ENCODE measurements at regions not wholly inside any gene's neighbourhood (a gene's known extent, or its start where the extent isn't known, plus 50 kb on each side); places are given as distances from the start of the nearest gene placed in this dataset.

DNA sequence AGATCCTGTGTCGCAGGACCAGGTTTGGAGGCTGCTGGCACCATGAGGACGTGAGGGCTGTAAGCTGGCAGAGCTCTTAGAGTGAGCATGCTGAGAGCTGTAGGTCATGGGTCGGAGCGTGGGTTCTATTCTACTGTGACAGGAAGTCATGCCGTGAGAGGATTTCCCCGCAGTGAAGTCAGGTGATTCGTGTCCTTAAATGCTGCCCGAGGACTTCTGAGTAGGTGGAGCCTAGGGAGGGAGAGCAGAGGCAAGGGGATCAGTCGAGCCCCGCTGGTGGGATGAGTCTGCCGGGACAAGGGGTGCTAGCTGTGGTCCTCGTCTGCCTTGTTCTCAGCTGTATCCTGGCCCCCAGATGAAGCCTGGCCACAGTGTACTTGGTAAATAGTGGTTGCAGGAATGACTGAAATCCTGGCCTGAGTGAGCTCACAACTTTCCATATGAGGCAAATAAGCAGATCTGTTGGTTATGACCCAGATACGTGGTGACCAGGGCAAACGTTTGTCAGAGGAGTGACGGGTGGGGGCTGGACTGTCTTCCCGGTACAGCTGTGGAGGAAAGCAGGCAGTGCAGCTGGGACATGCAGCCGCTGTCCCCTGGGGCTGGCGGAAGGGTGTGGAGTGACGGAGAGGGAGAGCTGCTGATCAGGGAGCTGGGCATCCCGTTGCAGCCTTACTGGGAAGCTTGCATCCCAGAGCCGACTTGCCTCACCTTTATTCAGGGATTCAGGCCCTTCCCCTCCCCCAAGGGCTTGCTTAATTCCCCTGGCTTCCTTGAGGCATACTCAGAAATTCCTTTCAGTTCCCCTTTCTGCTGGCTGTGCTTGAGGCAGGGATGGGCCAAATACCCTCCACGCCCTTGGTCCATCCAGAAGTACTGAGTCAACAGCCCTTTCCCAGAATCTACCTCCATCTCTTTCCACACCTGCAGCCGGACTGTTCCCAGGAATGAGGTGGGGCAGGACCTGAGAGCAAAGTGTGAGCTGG, 250.9 kb upstream of the RREB1 start:
- intact Hi-C loops (cut with micrococcal nuclease) (no loop called here), dilution Hi-C loops (cut with MboI; ENCODE audit: extremely low pct_ligation_motif_present, low sequenced_read_pairs) (no loop called here)
- no peak for DNase-seq (ENCODE audit: low read depth, low spot score)
- no peak for FAIRE-seq
- no peak overlapping the region for H3K4me3 ChIP-seq (replicated peaks in 1 of 3; ENCODE audit: insufficient read depth in 1 of 3, low read depth in 1 of 3, low read length in 3 of 3)
- no TSS peak for BruUV-seq (replicated peaks)
- no peak overlapping the region for H3K4me2 ChIP-seq (ENCODE audit: insufficient read depth, low read length)
- H3K9me1 ChIP-seq (replicated peaks; ENCODE audit: control insufficient read depth, extremely low read depth, insufficient read depth, low read length) = no peaks in the 10 kb centered on the region
- H2AFZ ChIP-seq (ENCODE audit: low read depth, low read length) = no peak overlapping the region
- H3K4me1 ChIP-seq (ENCODE audit: control insufficient read depth, extremely low read depth, insufficient read depth, low read length) = no peaks in the 10 kb centered on the region
- no peak overlapping the region for H3K9ac ChIP-seq (replicated peaks; ENCODE audit: extremely low read depth, insufficient read depth, low read length)
- ChIA-PET CTCF (interaction anchor here (1.5 kb wide), 1 partner anchor 13 kb away, joined by 3 read pairs; no protein-coding TSS in a partner anchor), POLR2A (no interaction called here)
- H3K9me3 ChIP-seq (replicated peaks; ENCODE audit: control insufficient read depth, insufficient read depth, low read length) = no peaks in the 10 kb centered on the region
- H4K20me1 ChIP-seq (replicated peaks; ENCODE audit: control insufficient read depth, extremely low read depth, insufficient read depth, low read length) = no peaks in the 10 kb centered on the region
- H3K36me3 ChIP-seq (ENCODE audit: control insufficient read depth in 2 of 2, extremely low read depth in 1 of 2, insufficient read depth in 2 of 2, low read length in 2 of 2) = no peaks in the 10 kb centered on the region
- H3K79me2 ChIP-seq (ENCODE audit: control insufficient read depth, insufficient read depth, low read length) = no peaks in the 10 kb centered on the region
- peaks cover 0 to 5% of the 10 kb centered on the region in 2 experiments for H3K27me3 ChIP-seq (ENCODE audit: control insufficient read depth in 2 of 2, insufficient read depth in 2 of 2, low read length in 2 of 2)
- TF ChIP-seq JUN (IDR thresholded peaks at IDR 0.05; ENCODE audit: borderline replicate concordance, insufficient read depth, insufficient read length, low read depth) (no peak), MYC (IDR thresholded peaks at IDR 0.05; ENCODE audit: low read depth, low read length) (no peak), GATA2 (IDR thresholded peaks at IDR 0.05; ENCODE audit: insufficient read depth, insufficient read length, low read depth, low read length) (no peak)
- TF ChIP-seq, protein P1, sequence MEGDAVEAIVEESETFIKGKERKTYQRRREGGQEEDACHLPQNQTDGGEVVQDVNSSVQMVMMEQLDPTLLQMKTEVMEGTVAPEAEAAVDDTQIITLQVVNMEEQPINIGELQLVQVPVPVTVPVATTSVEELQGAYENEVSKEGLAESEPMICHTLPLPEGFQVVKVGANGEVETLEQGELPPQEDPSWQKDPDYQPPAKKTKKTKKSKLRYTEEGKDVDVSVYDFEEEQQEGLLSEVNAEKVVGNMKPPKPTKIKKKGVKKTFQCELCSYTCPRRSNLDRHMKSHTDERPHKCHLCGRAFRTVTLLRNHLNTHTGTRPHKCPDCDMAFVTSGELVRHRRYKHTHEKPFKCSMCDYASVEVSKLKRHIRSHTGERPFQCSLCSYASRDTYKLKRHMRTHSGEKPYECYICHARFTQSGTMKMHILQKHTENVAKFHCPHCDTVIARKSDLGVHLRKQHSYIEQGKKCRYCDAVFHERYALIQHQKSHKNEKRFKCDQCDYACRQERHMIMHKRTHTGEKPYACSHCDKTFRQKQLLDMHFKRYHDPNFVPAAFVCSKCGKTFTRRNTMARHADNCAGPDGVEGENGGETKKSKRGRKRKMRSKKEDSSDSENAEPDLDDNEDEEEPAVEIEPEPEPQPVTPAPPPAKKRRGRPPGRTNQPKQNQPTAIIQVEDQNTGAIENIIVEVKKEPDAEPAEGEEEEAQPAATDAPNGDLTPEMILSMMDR (IDR thresholded peaks at IDR 0.05; ENCODE audit: extremely low read depth in 1 of 2, insufficient read depth in 1 of 2, low read depth in 1 of 2, low read length in 2 of 2) = no peak
- H3K27ac ChIP-seq (ENCODE audit: insufficient read depth, low read depth, low read length) = no peak overlapping the region
